SH-SY5Y (cell line): ENCODE measurements at regions not wholly inside any gene's neighbourhood (a gene's known extent, or its start where the extent isn't known, plus 50 kb on each side); places are given as distances from the start of the nearest gene placed in this dataset.

ENCODE experiments used
- GATA2 ChIP-seq: IDR thresholded peaks from 2 replicates; pipeline ENCODE4 v1.6.1; 2011; ENCODE audit warnings: mild to moderate bottlenecking, low read depth, low read length
- GATA3 ChIP-seq: IDR thresholded peaks from 2 replicates; pipeline ENCODE4 v1.6.1; 2011; ENCODE audit warnings: low read depth, mild to moderate bottlenecking, low read length, moderate library complexity

- TF ChIP-seq GATA3 (no peak), GATA2 (no peak)
Measured at GRCh38 chr2:226426292-226426736, 373.3 kb downstream of the IRS1 start.
